ENCODE measurements at regions not wholly inside any gene's neighbourhood (a gene's known extent, or its start where the extent isn't known, plus 50 kb on each side); places are given as distances from the start of the nearest gene placed in this dataset.

DNA sequence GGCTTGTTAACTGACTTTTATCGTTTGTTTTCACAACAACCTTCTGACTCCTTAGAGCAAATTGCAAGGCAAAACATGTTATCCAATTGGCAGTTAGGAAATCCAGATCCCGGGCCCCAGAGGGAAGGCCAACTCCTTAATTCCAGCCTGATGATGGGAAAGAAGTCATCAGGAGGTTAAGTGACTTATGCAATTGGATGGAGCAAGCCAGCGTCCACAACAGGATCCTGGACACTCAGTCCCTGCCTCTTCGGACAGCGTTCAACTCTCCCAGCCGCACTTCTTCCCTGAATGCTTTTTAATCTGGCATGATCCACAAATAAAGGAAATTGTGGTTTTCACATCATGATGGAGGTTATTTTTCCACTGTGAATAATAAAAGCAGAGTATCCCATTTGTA is 310.1 kb downstream of the RAB28 start:
- TF ChIP-seq POLR2A (IDR thresholded peaks at IDR 0.05) (no peak), EP300 (IDR thresholded peaks at IDR 0.05; ENCODE audit: low read depth) (no peak), POLR2AphosphoS5 (IDR thresholded peaks at IDR 0.05) (peak; percentile 29 to 50 (median 39))
- TF ChIP-seq, protein P1, sequence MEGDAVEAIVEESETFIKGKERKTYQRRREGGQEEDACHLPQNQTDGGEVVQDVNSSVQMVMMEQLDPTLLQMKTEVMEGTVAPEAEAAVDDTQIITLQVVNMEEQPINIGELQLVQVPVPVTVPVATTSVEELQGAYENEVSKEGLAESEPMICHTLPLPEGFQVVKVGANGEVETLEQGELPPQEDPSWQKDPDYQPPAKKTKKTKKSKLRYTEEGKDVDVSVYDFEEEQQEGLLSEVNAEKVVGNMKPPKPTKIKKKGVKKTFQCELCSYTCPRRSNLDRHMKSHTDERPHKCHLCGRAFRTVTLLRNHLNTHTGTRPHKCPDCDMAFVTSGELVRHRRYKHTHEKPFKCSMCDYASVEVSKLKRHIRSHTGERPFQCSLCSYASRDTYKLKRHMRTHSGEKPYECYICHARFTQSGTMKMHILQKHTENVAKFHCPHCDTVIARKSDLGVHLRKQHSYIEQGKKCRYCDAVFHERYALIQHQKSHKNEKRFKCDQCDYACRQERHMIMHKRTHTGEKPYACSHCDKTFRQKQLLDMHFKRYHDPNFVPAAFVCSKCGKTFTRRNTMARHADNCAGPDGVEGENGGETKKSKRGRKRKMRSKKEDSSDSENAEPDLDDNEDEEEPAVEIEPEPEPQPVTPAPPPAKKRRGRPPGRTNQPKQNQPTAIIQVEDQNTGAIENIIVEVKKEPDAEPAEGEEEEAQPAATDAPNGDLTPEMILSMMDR (IDR thresholded peaks at IDR 0.05): no peak

All from transverse colon (tissue), 4 donors.